HepG2 (cell line): ENCODE measurements at regions not wholly inside any gene's neighbourhood (a gene's known extent, or its start where the extent isn't known, plus 50 kb on each side); places are given as distances from the start of the nearest gene placed in this dataset.
A peak's percentile ranks its signal among the peaks of the same experiment; 100 is the strongest.

Experiments used
- ATF7-NPFF ChIP-seq: sonication (generic); formaldehyde crosslinking; IDR thresholded peaks from 2 replicates; pipeline ENCODE4 v1.8.1; 2023; ENCODE audit warnings: mild to moderate bottlenecking, low read depth, missing genetic modification reagents, moderate library complexity
- CBX1 ChIP-seq: IDR thresholded peaks from one replicate; pipeline ENCODE4 v1.6.1; 2016; ENCODE audit warnings: antibody characterized with exemption, low read depth
- HOXD1 ChIP-seq: sonication (generic); formaldehyde crosslinking; IDR thresholded peaks from 2 replicates; pipeline ENCODE4 v1.5.0; 2020; ENCODE audit warnings: missing genetic modification reagents
- KDM6A ChIP-seq: IDR thresholded peaks from 2 replicates; pipeline ENCODE4 v1.6.1; 2016; ENCODE audit warnings: low read depth
- KLF16 ChIP-seq, 2 experiments: sonication (generic) in 1 of 2; formaldehyde crosslinking in 1 of 2; IDR thresholded peaks; 2 replicates each; pipeline versions ENCODE4 v1.6.1 to v1.8.0; 2016 to 2023; ENCODE audit warnings: missing genetic modification reagents in 2 of 2, missing compliant biosample characterization in 1 of 2
- NCOA2 ChIP-seq: sonication (generic); formaldehyde crosslinking; IDR thresholded peaks from 2 replicates; pipeline ENCODE4 v1.8.0; 2022; ENCODE audit warnings: inconsistent platforms
- PCBP2 ChIP-seq: fragments of 200-400 bp; formaldehyde crosslinking; optimal IDR thresholded peaks from 2 replicates; pipeline ENCODE3; 2018; ENCODE audit warnings: low read length, low read depth; ENCODE audit not compliant: poor library complexity, severe bottlenecking
- PHF8 ChIP-seq: sonication (generic); formaldehyde crosslinking; IDR thresholded peaks from 2 replicates; pipeline ENCODE4 v1.5.0; 2020; ENCODE audit warnings: missing genetic modification reagents
- RAD21 ChIP-seq: fragments of 450-650 bp; formaldehyde crosslinking; IDR thresholded peaks from 2 replicates; pipeline ENCODE4 v1.5.0; 2020; ENCODE audit warnings: mild to moderate bottlenecking
- SALL1 ChIP-seq: sonication (generic); formaldehyde crosslinking; IDR thresholded peaks from 2 replicates; pipeline ENCODE4 v1.8.0; 2022; ENCODE audit warnings: mild to moderate bottlenecking, missing genetic modification reagents
- SATB2 ChIP-seq: sonication (generic); formaldehyde crosslinking; IDR thresholded peaks from 2 replicates; pipeline ENCODE4 v1.5.0; 2020; ENCODE audit warnings: missing genetic modification reagents
- TAF1 ChIP-seq: sonication (generic); formaldehyde crosslinking; IDR thresholded peaks from 2 replicates; pipeline ENCODE4 v1.4.0; 2020; ENCODE audit warnings: missing genetic modification reagents
- TBL1XR1 ChIP-seq: fragments of 150-350 bp; IDR thresholded peaks from 2 replicates; pipeline ENCODE4 v1.6.1; 2014; ENCODE audit warnings: borderline replicate concordance, low read length; ENCODE audit not compliant: partially characterized antibody
- TBX2 ChIP-seq: sonication (generic); formaldehyde crosslinking; IDR thresholded peaks from 2 replicates; pipeline ENCODE4 v1.5.0; 2020; ENCODE audit warnings: missing genetic modification reagents, mild to moderate bottlenecking, borderline replicate concordance
- TSC22D2 ChIP-seq: sonication (generic); formaldehyde crosslinking; IDR thresholded peaks from 2 replicates; pipeline ENCODE4 v1.5.1; 2020; ENCODE audit warnings: missing genetic modification reagents, mild to moderate bottlenecking, borderline replicate concordance
- ZNF225 ChIP-seq: sonication (generic); formaldehyde crosslinking; IDR thresholded peaks from 2 replicates; pipeline ENCODE4 v1.4.0; 2020; ENCODE audit warnings: mild to moderate bottlenecking, missing genetic modification reagents
- ZNF33B ChIP-seq: sonication (generic); formaldehyde crosslinking; IDR thresholded peaks from 2 replicates; pipeline ENCODE4 v1.5.1; 2020; ENCODE audit warnings: mild to moderate bottlenecking, missing genetic modification reagents
- ZNF451 ChIP-seq: sonication (generic); formaldehyde crosslinking; IDR thresholded peaks from 2 replicates; pipeline ENCODE4 v1.5.0; 2020; ENCODE audit warnings: mild to moderate bottlenecking, missing genetic modification reagents
- ZSCAN29 ChIP-seq: sonication (generic); formaldehyde crosslinking; conservative IDR thresholded peaks from 2 replicates; pipeline ENCODE4 v1.4.0; 2020; ENCODE audit warnings: mild to moderate bottlenecking, missing genetic modification reagents
- TF ChIP-seq, protein P1 (sequence below): sonication (generic); formaldehyde crosslinking; IDR thresholded peaks from 2 replicates; pipeline ENCODE4 v1.8.0; 2022; ENCODE audit warnings: missing genetic modification reagents, mild to moderate bottlenecking, inconsistent platforms, borderline replicate concordance
- TF ChIP-seq, protein P2 (sequence below): sonication (generic); formaldehyde crosslinking; IDR thresholded peaks from 2 replicates; pipeline ENCODE4 v1.5.0; 2020; ENCODE audit warnings: mild to moderate bottlenecking, missing genetic modification reagents
- TF ChIP-seq, protein P3 (sequence below): IDR thresholded peaks from 2 replicates; pipeline ENCODE4 v1.6.1; 2018; ENCODE audit warnings: missing genetic modification reagents, mild to moderate bottlenecking, missing compliant biosample characterization
- TF ChIP-seq, protein P4 (sequence below): sonication (generic); formaldehyde crosslinking; IDR thresholded peaks from 2 replicates; pipeline ENCODE4 v1.5.0; 2020; ENCODE audit warnings: missing genetic modification reagents, mild to moderate bottlenecking, borderline replicate concordance
- TF ChIP-seq, protein P5 (sequence below): sonication (generic); formaldehyde crosslinking; conservative IDR thresholded peaks from 2 replicates; pipeline ENCODE4 v1.4.0; 2020; ENCODE audit warnings: missing genetic modification reagents

DNA sequence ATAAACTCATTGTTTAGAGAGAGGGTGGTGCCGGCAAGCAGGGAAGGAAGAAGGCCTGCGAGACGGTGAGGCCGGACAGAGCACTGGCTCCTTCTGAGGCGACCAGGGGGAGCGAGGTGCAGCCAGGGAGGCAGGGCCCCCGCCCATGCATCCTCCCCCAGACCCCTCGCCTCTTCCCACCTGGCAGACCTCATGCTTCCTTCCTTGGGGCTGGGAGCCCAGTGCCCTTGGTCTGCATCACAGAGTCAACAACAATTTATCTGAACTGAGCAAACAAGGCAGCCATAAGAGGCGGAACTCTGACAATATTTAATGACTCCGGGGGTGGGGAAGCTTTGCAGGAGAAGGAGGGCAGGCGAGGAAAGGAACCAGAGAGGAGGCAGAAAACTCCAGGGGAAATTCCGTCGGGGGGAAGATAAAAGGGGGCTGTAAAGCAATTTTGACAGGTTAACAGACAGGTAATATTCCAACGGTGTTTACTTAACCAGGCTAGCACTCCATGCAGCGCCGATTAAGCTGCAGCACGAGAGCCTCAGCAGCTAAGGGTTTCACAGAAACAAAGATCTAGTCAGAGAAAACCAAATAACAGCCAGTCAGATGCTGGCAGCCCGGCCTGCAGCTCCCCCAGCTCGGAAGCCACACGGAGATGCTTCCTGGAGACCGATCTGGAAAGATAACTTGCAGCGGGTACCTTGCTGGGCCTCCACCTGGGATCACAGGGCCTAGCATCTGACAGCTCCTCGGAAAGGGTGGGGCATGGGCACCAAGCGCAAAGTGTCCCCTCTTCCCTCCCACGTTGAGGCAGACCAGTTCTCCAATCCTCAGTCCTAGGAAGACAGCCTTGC is 398.2 kb downstream of the SOX9 start (continued):
- TF ChIP-seq TBX2 (CRISPR knock-in tag) (peak; percentile 98), CBX1 (no peak), PHF8 (CRISPR knock-in tag) (no peak; the same call in 1 of the 2 replicates), KLF16 (CRISPR knock-in tag; IDR thresholded peaks at IDR 0.05) (peak in 1 of 2 experiments; percentile 82; a peak in 1 of 4 replicates), RAD21 (CRISPR knock-in tag) (0 out of 2 replicates have a peak, but pooled peaks have one; percentile 23), TBL1XR1 (peak; percentile 66), SATB2 (CRISPR knock-in tag) (no peak; the same call in 1 of the 2 replicates), NCOA2 (CRISPR knock-in tag) (peak; percentile 88), ZNF33B (no peak), PCBP2 (no peak), ZNF225 (no peak; the same call in 1 of the 2 replicates), SALL1 (CRISPR knock-in tag) (peak; percentile 97), TSC22D2 (CRISPR knock-in tag) (peak; percentile 73; the same call in 1 of the 2 replicates), ZNF451 (CRISPR knock-in tag) (no peak; the same call in 1 of the 2 replicates), HOXD1 (CRISPR knock-in tag) (peak; percentile 85; the same call in 1 of the 2 replicates), ATF7-NPFF (peak; percentile 89), ZSCAN29 (CRISPR knock-in tag) (0 out of 2 replicates have a peak, but pooled peaks have one; percentile 26), KDM6A (CRISPR knock-in tag) (peak; percentile 70; the same call in 1 of the 2 replicates), TAF1 (no peak; the same call in 1 of the 2 replicates)
- TF ChIP-seq, protein P1, sequence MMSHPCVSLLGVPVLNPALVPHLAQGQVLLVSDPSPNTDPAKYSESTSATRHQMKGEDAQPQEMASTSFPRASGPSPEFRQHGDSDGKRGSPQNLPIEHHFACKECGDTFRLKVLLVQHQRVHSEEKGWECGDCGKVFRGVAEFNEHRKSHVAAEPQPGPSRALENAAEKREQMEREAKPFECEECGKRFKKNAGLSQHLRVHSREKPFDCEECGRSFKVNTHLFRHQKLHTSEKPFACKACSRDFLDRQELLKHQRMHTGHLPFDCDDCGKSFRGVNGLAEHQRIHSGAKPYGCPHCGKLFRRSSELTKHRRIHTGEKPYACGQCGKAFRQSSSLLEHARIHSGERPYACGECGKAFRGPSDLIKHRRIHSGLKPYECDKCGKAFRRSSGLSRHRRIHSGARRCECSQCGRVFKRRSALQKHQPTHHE: no peak; the same call in 1 of the 2 replicates
- TF ChIP-seq, protein P2, sequence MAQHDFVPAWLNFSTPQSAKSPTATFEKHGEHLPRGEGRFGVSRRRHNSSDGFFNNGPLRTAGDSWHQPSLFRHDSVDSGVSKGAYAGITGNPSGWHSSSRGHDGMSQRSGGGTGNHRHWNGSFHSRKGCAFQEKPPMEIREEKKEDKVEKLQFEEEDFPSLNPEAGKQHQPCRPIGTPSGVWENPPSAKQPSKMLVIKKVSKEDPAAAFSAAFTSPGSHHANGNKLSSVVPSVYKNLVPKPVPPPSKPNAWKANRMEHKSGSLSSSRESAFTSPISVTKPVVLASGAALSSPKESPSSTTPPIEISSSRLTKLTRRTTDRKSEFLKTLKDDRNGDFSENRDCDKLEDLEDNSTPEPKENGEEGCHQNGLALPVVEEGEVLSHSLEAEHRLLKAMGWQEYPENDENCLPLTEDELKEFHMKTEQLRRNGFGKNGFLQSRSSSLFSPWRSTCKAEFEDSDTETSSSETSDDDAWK (CRISPR knock-in tag): no peak
- TF ChIP-seq, protein P3, sequence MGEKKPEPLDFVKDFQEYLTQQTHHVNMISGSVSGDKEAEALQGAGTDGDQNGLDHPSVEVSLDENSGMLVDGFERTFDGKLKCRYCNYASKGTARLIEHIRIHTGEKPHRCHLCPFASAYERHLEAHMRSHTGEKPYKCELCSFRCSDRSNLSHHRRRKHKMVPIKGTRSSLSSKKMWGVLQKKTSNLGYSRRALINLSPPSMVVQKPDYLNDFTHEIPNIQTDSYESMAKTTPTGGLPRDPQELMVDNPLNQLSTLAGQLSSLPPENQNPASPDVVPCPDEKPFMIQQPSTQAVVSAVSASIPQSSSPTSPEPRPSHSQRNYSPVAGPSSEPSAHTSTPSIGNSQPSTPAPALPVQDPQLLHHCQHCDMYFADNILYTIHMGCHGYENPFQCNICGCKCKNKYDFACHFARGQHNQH: peak; percentile 90
- TF ChIP-seq, protein P4, sequence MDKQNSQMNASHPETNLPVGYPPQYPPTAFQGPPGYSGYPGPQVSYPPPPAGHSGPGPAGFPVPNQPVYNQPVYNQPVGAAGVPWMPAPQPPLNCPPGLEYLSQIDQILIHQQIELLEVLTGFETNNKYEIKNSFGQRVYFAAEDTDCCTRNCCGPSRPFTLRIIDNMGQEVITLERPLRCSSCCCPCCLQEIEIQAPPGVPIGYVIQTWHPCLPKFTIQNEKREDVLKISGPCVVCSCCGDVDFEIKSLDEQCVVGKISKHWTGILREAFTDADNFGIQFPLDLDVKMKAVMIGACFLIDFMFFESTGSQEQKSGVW: no peak
- TF ChIP-seq, protein P5, sequence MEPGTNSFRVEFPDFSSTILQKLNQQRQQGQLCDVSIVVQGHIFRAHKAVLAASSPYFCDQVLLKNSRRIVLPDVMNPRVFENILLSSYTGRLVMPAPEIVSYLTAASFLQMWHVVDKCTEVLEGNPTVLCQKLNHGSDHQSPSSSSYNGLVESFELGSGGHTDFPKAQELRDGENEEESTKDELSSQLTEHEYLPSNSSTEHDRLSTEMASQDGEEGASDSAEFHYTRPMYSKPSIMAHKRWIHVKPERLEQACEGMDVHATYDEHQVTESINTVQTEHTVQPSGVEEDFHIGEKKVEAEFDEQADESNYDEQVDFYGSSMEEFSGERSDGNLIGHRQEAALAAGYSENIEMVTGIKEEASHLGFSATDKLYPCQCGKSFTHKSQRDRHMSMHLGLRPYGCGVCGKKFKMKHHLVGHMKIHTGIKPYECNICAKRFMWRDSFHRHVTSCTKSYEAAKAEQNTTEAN (CRISPR knock-in tag): peak; percentile 57
